HEK293T (cell line): ENCODE measurements at regions not wholly inside any gene's neighbourhood (a gene's known extent, or its start where the extent isn't known, plus 50 kb on each side); places are given as distances from the start of the nearest gene placed in this dataset.

Experiments
- CTCF ChIA-PET: fragments of 350-600 bp; formaldehyde crosslinking; extraction: SDS; loops from one replicate; lab custom pipeline; 2021; ENCODE audit warnings: antibody characterized with exemption, inconsistent platforms; lab: Yijun Ruan, JAX
- POLR2A ChIA-PET: fragments of 350-600 bp; formaldehyde crosslinking; extraction: SDS; loops from one replicate; lab custom pipeline; 2020; ENCODE audit warnings: antibody characterized with exemption, inconsistent platforms; lab: Yijun Ruan, JAX
- DNase-seq: peaks from one replicate; pipeline ENCODE4 v3.0.0; 2012; ENCODE audit warnings: mixed read lengths; ENCODE audit errors: extremely low spot score
- ARNT ChIP-seq: fragments of 450-650 bp; IDR thresholded peaks from 2 replicates; pipeline ENCODE4 v1.6.1; 2017; ENCODE audit warnings: mild to moderate bottlenecking
- BHLHE40 ChIP-seq: fragments of 450-650 bp; IDR thresholded peaks from 2 replicates; pipeline ENCODE4 v1.6.1; 2016; ENCODE audit warnings: mild to moderate bottlenecking, moderate library complexity, borderline replicate concordance
- CTBP1 ChIP-seq: fragments of 450-650 bp; IDR thresholded peaks from 2 replicates; pipeline ENCODE4 v1.6.1; 2016; ENCODE audit warnings: borderline replicate concordance
- ELF4 ChIP-seq: fragments of 450-650 bp; IDR thresholded peaks from 2 replicates; pipeline ENCODE4 v1.6.1; 2017; ENCODE audit warnings: antibody characterized with exemption
- FOXA1 ChIP-seq: fragments of 450-650 bp; IDR thresholded peaks from 2 replicates; pipeline ENCODE4 v1.6.1; 2016; ENCODE audit warnings: mild to moderate bottlenecking
- FOXK2 ChIP-seq: fragments of 450-650 bp; IDR thresholded peaks from 2 replicates; pipeline ENCODE4 v1.6.1; 2016; ENCODE audit warnings: mild to moderate bottlenecking
- FOXM1 ChIP-seq: fragments of 450-650 bp; IDR thresholded peaks from 2 replicates; pipeline ENCODE4 v1.6.1; 2017; ENCODE audit warnings: mild to moderate bottlenecking, borderline replicate concordance
- HDGF ChIP-seq: fragments of 450-650 bp; IDR thresholded peaks from 2 replicates; pipeline ENCODE4 v1.6.1; 2017; ENCODE audit warnings: antibody characterized with exemption, borderline replicate concordance
- L3MBTL2 ChIP-seq: fragments of 450-650 bp; conservative IDR thresholded peaks from 2 replicates; pipeline ENCODE4 v1.6.1; 2016; ENCODE audit warnings: mild to moderate bottlenecking
- LEF1 ChIP-seq: fragments of 450-650 bp; IDR thresholded peaks from 2 replicates; pipeline ENCODE4 v1.6.1; 2017; ENCODE audit warnings: mild to moderate bottlenecking, borderline replicate concordance
- NFRKB ChIP-seq: fragments of 450-650 bp; IDR thresholded peaks from 2 replicates; pipeline ENCODE4 v1.6.1; 2016; ENCODE audit warnings: mild to moderate bottlenecking, moderate library complexity
- PKNOX1 ChIP-seq: fragments of 450-650 bp; IDR thresholded peaks from 2 replicates; pipeline ENCODE4 v1.6.1; 2016
- SP1 ChIP-seq: fragments of 450-650 bp; IDR thresholded peaks from 2 replicates; pipeline ENCODE4 v1.6.1; 2017
- SUZ12 ChIP-seq: fragments of 450-650 bp; IDR thresholded peaks from 2 replicates; pipeline ENCODE4 v1.6.1; 2016; ENCODE audit warnings: mild to moderate bottlenecking
- TARDBP ChIP-seq: fragments of 450-650 bp; IDR thresholded peaks from 2 replicates; pipeline ENCODE4 v1.6.1; 2016
- ZNF384 ChIP-seq: fragments of 450-650 bp; IDR thresholded peaks from 2 replicates; pipeline ENCODE4 v1.6.1; 2016

DNA sequence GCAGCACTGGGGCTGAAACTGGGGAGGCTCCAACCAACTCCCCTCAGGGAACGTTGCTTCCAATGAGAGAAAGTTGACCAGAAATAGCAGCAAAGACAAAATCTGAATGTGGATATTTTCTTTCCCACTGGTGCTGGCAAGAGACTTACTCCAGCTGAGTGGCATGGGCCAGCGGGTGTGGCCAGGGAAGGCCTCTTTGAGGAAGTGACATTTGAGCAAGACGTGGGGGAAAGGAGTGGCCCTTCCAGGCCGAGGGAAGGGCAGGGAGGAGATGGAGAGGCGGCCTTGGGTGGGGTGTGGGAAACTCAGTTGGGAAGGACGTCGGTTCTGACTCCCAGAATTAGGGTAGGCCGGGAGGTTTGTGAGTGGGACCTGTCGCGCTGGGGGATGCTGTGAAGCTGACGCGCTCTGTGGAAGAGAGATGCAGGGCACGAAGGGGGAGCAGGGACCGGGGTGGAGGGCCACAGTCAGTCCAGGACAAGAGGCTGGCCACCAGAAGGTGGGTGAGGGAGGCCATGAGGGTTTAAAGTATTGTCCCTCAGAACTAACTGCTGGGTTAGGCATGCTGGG, 96.7 kb upstream of the IKZF1 start:
- POLR2A ChIA-PET, result no interaction called here
- no peak for DNase-seq
- CTCF ChIA-PET, result no interaction called here
- no peak for TF ChIP-seq NFRKB
- no peak for TF ChIP-seq HDGF
- TF ChIP-seq ELF4, result no peak

- no peak for DNase-seq
- no peak for TF ChIP-seq CTBP1
- no peak for TF ChIP-seq PKNOX1
- POLR2A ChIA-PET, result no interaction called here
- CTCF ChIA-PET, result no interaction called here
Measured at GRCh38 chr7:50207251-50207564, 97.3 kb upstream of the IKZF1 start.

- no peak for DNase-seq
- ChIA-PET CTCF (interaction anchor here (0.5 to 1.6 kb wide), 2 partner anchors 109 to 1019 kb away, joined by 3 read pairs; no protein-coding TSS in a partner anchor), POLR2A (no interaction called here)
- TF ChIP-seq FOXA1, result no peak
- TF ChIP-seq FOXK2, result no peak
- TF ChIP-seq HDGF, result no peak
- no peak for TF ChIP-seq NFRKB
- TF ChIP-seq SUZ12, result no peak
- TF ChIP-seq BHLHE40, result no peak
- no peak for TF ChIP-seq SP1
- no peak for TF ChIP-seq ELF4
- TF ChIP-seq TARDBP, result no peak
- no peak for TF ChIP-seq L3MBTL2
- TF ChIP-seq FOXM1, result no peak
- TF ChIP-seq LEF1, result no peak
- TF ChIP-seq ZNF384, result no peak
- TF ChIP-seq CTBP1, result no peak
Measured at GRCh38 chr7:50206453-50207250, 97.9 kb upstream of the IKZF1 start.

DNA sequence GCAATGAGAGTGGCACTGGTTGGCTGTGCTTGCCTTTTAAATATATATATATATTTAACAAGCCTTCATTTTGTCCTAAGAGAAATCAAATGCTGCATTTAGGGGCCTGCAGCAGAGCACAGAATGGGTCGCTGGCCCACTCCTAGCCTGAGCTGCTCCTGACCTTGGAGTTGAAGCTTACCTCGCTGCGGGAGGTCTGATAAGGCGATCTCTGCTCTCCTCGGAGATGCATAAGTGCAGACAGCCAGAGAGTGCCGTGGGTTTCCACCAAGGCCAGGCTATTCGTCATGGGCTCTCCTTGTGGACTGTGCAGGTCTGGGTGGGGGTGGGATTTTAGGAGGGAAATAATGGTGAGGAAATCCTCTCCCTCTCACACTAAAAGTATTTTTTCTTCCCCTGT, 99.5 kb upstream of the IKZF1 start:
- POLR2A ChIA-PET, result no interaction called here
- CTCF ChIA-PET, result interaction anchor here (0.6 to 1.6 kb wide), 6 partner anchors 9 to 956 kb away, joined by 3 to 7 read pairs (median 3); no protein-coding TSS in a partner anchor
- TF ChIP-seq FOXK2 (no peak), ELF4 (no peak), HDGF (no peak), SUZ12 (no peak), L3MBTL2 (no peak), FOXM1 (no peak), LEF1 (no peak), FOXA1 (no peak), TARDBP (no peak), ARNT (no peak), NFRKB (no peak), ZNF384 (no peak), PKNOX1 (no peak)
- no peak for DNase-seq

DNA sequence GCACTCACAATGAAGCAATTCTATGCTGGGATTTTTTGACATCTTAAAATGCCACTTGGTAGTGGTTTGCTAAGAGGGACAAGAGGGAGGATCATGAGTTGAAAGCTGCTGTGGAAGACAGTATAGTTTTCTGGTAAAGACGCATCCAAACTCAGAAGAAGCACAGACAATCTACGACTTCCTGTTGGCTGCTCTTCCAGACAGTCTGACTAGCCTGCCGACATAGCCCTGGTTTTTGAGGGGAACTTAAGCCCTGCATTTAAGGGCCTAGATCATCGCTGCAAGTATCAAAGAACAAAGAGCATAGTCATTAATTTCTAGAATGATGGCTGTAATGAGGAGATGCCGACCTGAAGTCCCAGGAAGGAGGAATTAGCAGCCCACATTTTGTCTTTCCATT, 99.9 kb upstream of the IKZF1 start:
- ChIA-PET POLR2A (no interaction called here), CTCF (interaction anchor here (0.9 kb wide), 1 partner anchor 956 kb away, joined by 3 read pairs; no protein-coding TSS in a partner anchor)
- TF ChIP-seq FOXM1 (no peak), L3MBTL2 (no peak), SP1 (no peak), LEF1 (no peak), HDGF (no peak), SUZ12 (no peak), ZNF384 (no peak), NFRKB (no peak), FOXK2 (no peak), FOXA1 (no peak), CTBP1 (no peak), PKNOX1 (no peak), ELF4 (no peak), BHLHE40 (no peak), TARDBP (no peak), ARNT (no peak)
- no peak for DNase-seq

- TF ChIP-seq FOXK2 (no peak), SP1 (no peak), FOXM1 (no peak), FOXA1 (no peak), NFRKB (no peak), TARDBP (no peak), PKNOX1 (no peak), L3MBTL2 (no peak), SUZ12 (no peak), ARNT (no peak), HDGF (no peak), ZNF384 (no peak), BHLHE40 (no peak), ELF4 (no peak), CTBP1 (no peak), LEF1 (no peak)
- POLR2A ChIA-PET, result no interaction called here
Measured at GRCh38 chr7:50203521-50203920, 101.0 kb upstream of the IKZF1 start.

More at GRCh38 chr7:50203521-50203920, 101.0 kb upstream of the IKZF1 start:
- CTCF ChIA-PET, result interaction anchor here (0.6 to 0.8 kb wide), 2 partner anchors 853 to 959 kb away, joined by 3 read pairs; no protein-coding TSS in a partner anchor
- no peak for DNase-seq
